SU-DHL-6 (cell line): ENCODE measurements at regions not wholly inside any gene's neighbourhood (a gene's known extent, or its start where the extent isn't known, plus 50 kb on each side); places are given as distances from the start of the nearest gene placed in this dataset.

ENCODE experiments used
- H2AFZ ChIP-seq: fragments of 200-600 bp; sonication (generic); 2 replicates; pipeline ENCODE4 v1.6.1; 2014; ENCODE audit warnings: low read depth, mild to moderate bottlenecking, moderate library complexity, mixed read lengths, antibody characterized with exemption, low read length; ENCODE audit not compliant: severe bottlenecking
- H3F3A ChIP-seq: fragments of 200-600 bp; shearing (Covaris generic); 2 replicates; pipeline ENCODE4 v1.6.0; 2016; ENCODE audit warnings: antibody characterized with exemption, mild to moderate bottlenecking; ENCODE audit not compliant: insufficient read depth
- H3K27ac ChIP-seq: fragments of 200-600 bp; sonication (generic); 2 replicates; pipeline ENCODE4 v1.5.1; 2016; ENCODE audit warnings: low read depth, mild to moderate bottlenecking, low read length, moderate library complexity, mixed read lengths
- H3K27me3 ChIP-seq: fragments of 200-600 bp; sonication (generic), shearing (Covaris generic); 2 replicates; pipeline ENCODE4 v1.6.0; 2014; ENCODE audit warnings: mild to moderate bottlenecking, low read length
- H3K36me3 ChIP-seq: fragments of 200-600 bp; sonication (generic); 2 replicates; pipeline ENCODE4 v1.6.1; 2014; ENCODE audit warnings: mild to moderate bottlenecking, low read length, mixed read lengths
- H3K4me2 ChIP-seq: fragments of 300-600, 200-600 bp; shearing (Covaris generic), sonication (generic); 2 replicates; pipeline ENCODE4 v1.6.0; 2014; ENCODE audit warnings: low read length, low read depth, mild to moderate bottlenecking; ENCODE audit not compliant: poor library complexity, severe bottlenecking
- H3K4me3 ChIP-seq: fragments of 200-600 bp; sonication (generic); 2 replicates; pipeline ENCODE4 v1.5.1; 2014; ENCODE audit warnings: antibody characterized with exemption, low read length, mild to moderate bottlenecking, mixed read lengths; ENCODE audit not compliant: insufficient read depth, poor library complexity, severe bottlenecking
- H3K79me2 ChIP-seq: fragments of 200-600 bp; sonication (generic); 2 replicates; pipeline ENCODE4 v1.6.1; 2014; ENCODE audit warnings: mild to moderate bottlenecking, low read length, moderate library complexity; ENCODE audit not compliant: insufficient read depth
- H3K9ac ChIP-seq: fragments of 200-600 bp; sonication (generic); 2 replicates; pipeline ENCODE4 v1.7.0; 2014; ENCODE audit warnings: mild to moderate bottlenecking, low read length
- H3K9me2 ChIP-seq: fragments of 200-600 bp; sonication (generic); replicated peaks from 2 replicates; pipeline ENCODE4 v1.6.1; 2014; ENCODE audit warnings: low read length; ENCODE audit not compliant: insufficient read depth
- H3K9me3 ChIP-seq: fragments of 200-600 bp; sonication (generic); 2 replicates; pipeline ENCODE4 v1.6.1; 2014; ENCODE audit warnings: low read length, mixed read lengths; ENCODE audit not compliant: insufficient read depth
- H4K20me1 ChIP-seq: fragments of 200-600 bp; sonication (generic); 2 replicates; pipeline ENCODE4 v1.6.1; 2014; ENCODE audit warnings: low read depth, mild to moderate bottlenecking, antibody characterized with exemption, low read length, moderate library complexity, mixed read lengths
- EZH2phosphoT487 ChIP-seq: fragments of 200-600 bp; sonication (generic), shearing (Covaris generic); conservative IDR thresholded peaks from 2 replicates; pipeline ENCODE4 v1.6.1; 2018; ENCODE audit warnings: mild to moderate bottlenecking, antibody characterized with exemption, low read length, moderate library complexity, mixed read lengths
- TF ChIP-seq, protein P1 (sequence below): fragments of 200-600 bp; sonication (generic); IDR thresholded peaks from one replicate; pipeline ENCODE4 v1.5.1; 2017; ENCODE audit warnings: antibody characterized with exemption, mild to moderate bottlenecking, low read length, moderate library complexity; ENCODE audit not compliant: insufficient read depth, poor library complexity, severe bottlenecking

- H3K27me3 ChIP-seq: no peaks in the 10 kb centered on the region
- H3F3A ChIP-seq: no peaks in the 10 kb centered on the region
- H2AFZ ChIP-seq: no peak overlapping the region
- no peak for TF ChIP-seq EZH2phosphoT487
- TF ChIP-seq, protein P1, sequence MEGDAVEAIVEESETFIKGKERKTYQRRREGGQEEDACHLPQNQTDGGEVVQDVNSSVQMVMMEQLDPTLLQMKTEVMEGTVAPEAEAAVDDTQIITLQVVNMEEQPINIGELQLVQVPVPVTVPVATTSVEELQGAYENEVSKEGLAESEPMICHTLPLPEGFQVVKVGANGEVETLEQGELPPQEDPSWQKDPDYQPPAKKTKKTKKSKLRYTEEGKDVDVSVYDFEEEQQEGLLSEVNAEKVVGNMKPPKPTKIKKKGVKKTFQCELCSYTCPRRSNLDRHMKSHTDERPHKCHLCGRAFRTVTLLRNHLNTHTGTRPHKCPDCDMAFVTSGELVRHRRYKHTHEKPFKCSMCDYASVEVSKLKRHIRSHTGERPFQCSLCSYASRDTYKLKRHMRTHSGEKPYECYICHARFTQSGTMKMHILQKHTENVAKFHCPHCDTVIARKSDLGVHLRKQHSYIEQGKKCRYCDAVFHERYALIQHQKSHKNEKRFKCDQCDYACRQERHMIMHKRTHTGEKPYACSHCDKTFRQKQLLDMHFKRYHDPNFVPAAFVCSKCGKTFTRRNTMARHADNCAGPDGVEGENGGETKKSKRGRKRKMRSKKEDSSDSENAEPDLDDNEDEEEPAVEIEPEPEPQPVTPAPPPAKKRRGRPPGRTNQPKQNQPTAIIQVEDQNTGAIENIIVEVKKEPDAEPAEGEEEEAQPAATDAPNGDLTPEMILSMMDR: no peak
- H3K9me2 ChIP-seq: no peaks in the 10 kb centered on the region
- no peak overlapping the region for H3K4me3 ChIP-seq
- no peaks in the 10 kb centered on the region for H3K79me2 ChIP-seq
- H3K4me2 ChIP-seq: no peak overlapping the region
- H3K9ac ChIP-seq: no peak overlapping the region
- no peaks in the 10 kb centered on the region for H3K9me3 ChIP-seq
- no peaks in the 10 kb centered on the region for H3K36me3 ChIP-seq
- no peak overlapping the region for H3K27ac ChIP-seq
- no peaks in the 10 kb centered on the region for H4K20me1 ChIP-seq
Measured at GRCh38 chr5:53311681-53312080, 168.7 kb upstream of the FST start.

GRCh38 chr5:53313145-53313544 lies 167.3 kb upstream of the FST start:
- H3K36me3 ChIP-seq: no peaks in the 10 kb centered on the region
- no peak overlapping the region for H3K4me2 ChIP-seq
- H3K79me2 ChIP-seq: no peaks in the 10 kb centered on the region
- no peak overlapping the region for H2AFZ ChIP-seq
- H4K20me1 ChIP-seq: no peaks in the 10 kb centered on the region
- no peak overlapping the region for H3K4me3 ChIP-seq
- H3F3A ChIP-seq: no peaks in the 10 kb centered on the region
- no peak overlapping the region for H3K9ac ChIP-seq
- H3K27ac ChIP-seq: no peak overlapping the region
- no peaks in the 10 kb centered on the region for H3K9me2 ChIP-seq
- no peaks in the 10 kb centered on the region for H3K27me3 ChIP-seq
- H3K9me3 ChIP-seq: no peaks in the 10 kb centered on the region
- TF ChIP-seq EZH2phosphoT487: no peak
- TF ChIP-seq, protein P1: no peak

- Histone ChIP-seq H3K4me3 (no peak overlapping the region), H3K9me3 (no peaks in the 10 kb centered on the region), H3K36me3 (no peaks in the 10 kb centered on the region), H3K27ac (no peak overlapping the region), H3F3A (no peaks in the 10 kb centered on the region), H2AFZ (no peak overlapping the region), H4K20me1 (no peaks in the 10 kb centered on the region), H3K79me2 (no peaks in the 10 kb centered on the region), H3K9me2 (no peaks in the 10 kb centered on the region), H3K27me3 (no peaks in the 10 kb centered on the region), H3K9ac (no peak overlapping the region), H3K4me2 (no peak overlapping the region)
- no peak for TF ChIP-seq EZH2phosphoT487
- TF ChIP-seq, protein P1: no peak
Measured at GRCh38 chr5:53318303-53318702, 162.1 kb upstream of the FST start.

DNA sequence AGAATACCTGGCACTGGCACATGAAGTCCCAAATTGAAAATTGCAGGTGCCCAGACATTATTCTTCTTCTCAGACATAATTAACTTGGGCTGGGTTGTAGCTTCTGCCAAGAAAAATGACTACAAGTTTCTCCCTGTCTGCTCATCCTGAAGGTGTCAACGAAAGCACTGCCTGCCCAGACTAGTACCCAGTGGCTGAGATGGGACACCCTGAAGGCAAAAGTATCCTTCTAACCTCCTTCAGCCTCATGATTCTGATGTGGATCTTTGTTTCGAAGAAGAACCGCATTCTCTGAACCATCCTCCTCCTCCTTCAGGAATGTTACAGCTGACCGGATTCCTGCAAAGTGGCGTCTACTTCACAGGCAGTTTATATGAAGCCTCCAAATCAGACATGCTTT lies 161.1 kb upstream of the FST start:
- no peaks in the 10 kb centered on the region; the same call in 1 of the 2 replicates for H3K9me2 ChIP-seq

More for the DNA sequence above, 161.1 kb upstream of the FST start:
- H4K20me1 ChIP-seq: no peaks in the 10 kb centered on the region
- H3K79me2 ChIP-seq: no peaks in the 10 kb centered on the region
- no peak overlapping the region for H2AFZ ChIP-seq
- H3K27ac ChIP-seq: no peak overlapping the region
- H3K27me3 ChIP-seq: no peaks in the 10 kb centered on the region
- no peak overlapping the region for H3K4me2 ChIP-seq
- H3K36me3 ChIP-seq: no peaks in the 10 kb centered on the region
- no peak overlapping the region for H3K4me3 ChIP-seq
- H3F3A ChIP-seq: no peaks in the 10 kb centered on the region
- H3K9ac ChIP-seq: no peak overlapping the region
- no peaks in the 10 kb centered on the region for H3K9me3 ChIP-seq
- TF ChIP-seq, protein P1: no peak
- no peak for TF ChIP-seq EZH2phosphoT487
